HEK293 (cell line): ENCODE measurements at regions not wholly inside any gene's neighbourhood (a gene's known extent, or its start where the extent isn't known, plus 50 kb on each side); places are given as distances from the start of the nearest gene placed in this dataset.

ENCODE experiments used
- CTCF ChIA-PET: fragments of 350-600 bp; formaldehyde crosslinking; extraction: SDS; loops from one replicate; lab custom pipeline; 2021; ENCODE audit warnings: antibody characterized with exemption; lab: Yijun Ruan, JAX
- POLR2A ChIA-PET: fragments of 300-600 bp; formaldehyde crosslinking; extraction: SDS; loops from one replicate; lab custom pipeline; 2020; ENCODE audit warnings: antibody characterized with exemption, inconsistent platforms; lab: Yijun Ruan, JAX
- H3K27ac ChIP-seq: fragments of 200-500 bp; sonication (Bioruptor generic); 2 replicates; pipeline ENCODE4 v1.5.1; 2014; ENCODE audit warnings: low read depth, low read length, control low read depth, inconsistent platforms; ENCODE audit errors: extremely low read depth
- H3K36me3 ChIP-seq, 2 experiments: fragments of 200-500 bp in 1 of 2; sonication (Bioruptor generic) in 1 of 2; 1 replicate in 1 of 2; 2 replicates in 1 of 2; pipeline ENCODE4 v1.5.1; 2014 to 2017; ENCODE audit warnings: inconsistent platforms in 2 of 2, low read length in 2 of 2; ENCODE audit not compliant: control insufficient read depth in 2 of 2, insufficient read depth in 1 of 2
- H3K4me1 ChIP-seq: fragments of 200-500 bp; sonication (Bioruptor generic); 2 replicates; pipeline ENCODE4 v1.5.1; 2014; ENCODE audit warnings: mild to moderate bottlenecking, low read length, inconsistent platforms; ENCODE audit not compliant: control insufficient read depth, insufficient read depth
- H3K4me3 ChIP-seq: 2 replicates; pipeline ENCODE4 v1.5.1; 2011; ENCODE audit warnings: low read depth, mild to moderate bottlenecking, control low read depth, low read length, moderate library complexity
- H3K9me3 ChIP-seq: fragments of 200-500 bp; sonication (Bioruptor generic); 2 replicates; pipeline ENCODE4 v1.5.1; 2014; ENCODE audit warnings: low read depth, low read length, inconsistent platforms; ENCODE audit not compliant: control insufficient read depth, insufficient read depth
- EGR2 ChIP-seq: fragments of 450-650 bp; formaldehyde crosslinking; IDR thresholded peaks from 2 replicates; pipeline ENCODE4 v1.5.1; 2016; ENCODE audit warnings: low read depth, missing biosample characterization, missing genetic modification characterization
- GLIS1 ChIP-seq: fragments of 450-650 bp; formaldehyde crosslinking; IDR thresholded peaks from 2 replicates; pipeline ENCODE4 v1.5.1; 2016; ENCODE audit warnings: missing biosample characterization, missing genetic modification characterization
- HOXD13 ChIP-seq: sonication (generic); formaldehyde crosslinking; IDR thresholded peaks from 2 replicates; pipeline ENCODE4 v1.8.0; 2022; ENCODE audit warnings: missing genetic modification reagents, borderline replicate concordance
- OVOL3 ChIP-seq: fragments of 450-650 bp; formaldehyde crosslinking; IDR thresholded peaks from 2 replicates; pipeline ENCODE4 v1.5.1; 2016; ENCODE audit warnings: missing biosample characterization, missing genetic modification characterization
- REST ChIP-seq: fragments of 450-650 bp; formaldehyde crosslinking; IDR thresholded peaks from 2 replicates; pipeline ENCODE4 v1.5.1; 2016; ENCODE audit warnings: missing biosample characterization, missing genetic modification characterization
- ZBTB17 ChIP-seq: fragments of 450-650 bp; formaldehyde crosslinking; IDR thresholded peaks from 2 replicates; pipeline ENCODE4 v1.5.1; 2016; ENCODE audit warnings: missing biosample characterization, missing genetic modification characterization
- ZNF140 ChIP-seq: fragments of 450-650 bp; formaldehyde crosslinking; IDR thresholded peaks from 2 replicates; pipeline ENCODE4 v1.5.1; 2016; ENCODE audit warnings: missing biosample characterization, missing genetic modification characterization
- ZNF148 ChIP-seq: fragments of 450-650 bp; formaldehyde crosslinking; IDR thresholded peaks from 2 replicates; pipeline ENCODE4 v1.5.0; 2017; ENCODE audit warnings: missing biosample characterization, missing genetic modification characterization, borderline replicate concordance
- ZNF394 ChIP-seq: fragments of 450-650 bp; formaldehyde crosslinking; IDR thresholded peaks from 2 replicates; pipeline ENCODE4 v1.5.1; 2016; ENCODE audit warnings: missing biosample characterization, missing genetic modification characterization, mild to moderate bottlenecking, moderate library complexity, borderline replicate concordance
- ZNF416 ChIP-seq: fragments of 450-650 bp; formaldehyde crosslinking; IDR thresholded peaks from 2 replicates; pipeline ENCODE4 v1.5.1; 2016; ENCODE audit warnings: missing biosample characterization, missing genetic modification characterization
- ZNF521 ChIP-seq: fragments of 450-650 bp; formaldehyde crosslinking; IDR thresholded peaks from 2 replicates; pipeline ENCODE4 v1.5.1; 2017; ENCODE audit warnings: missing biosample characterization, mild to moderate bottlenecking, missing genetic modification characterization
- ZNF560 ChIP-seq: fragments of 450-650 bp; formaldehyde crosslinking; IDR thresholded peaks from 2 replicates; pipeline ENCODE4 v1.5.1; 2017; ENCODE audit warnings: missing biosample characterization, missing genetic modification characterization, borderline replicate concordance
- ZNF580 ChIP-seq: fragments of 450-650 bp; formaldehyde crosslinking; IDR thresholded peaks from 2 replicates; pipeline ENCODE4 v1.5.1; 2016; ENCODE audit warnings: missing biosample characterization, missing genetic modification characterization
- ZNF626 ChIP-seq: fragments of 450-650 bp; sonication (Bioruptor Pico); formaldehyde crosslinking; IDR thresholded peaks from 2 replicates; pipeline ENCODE4 v1.5.1; 2018; ENCODE audit warnings: missing biosample characterization, missing genetic modification characterization, inconsistent platforms
- ZNF654 ChIP-seq: fragments of 450-650 bp; formaldehyde crosslinking; IDR thresholded peaks from 2 replicates; pipeline ENCODE4 v1.5.1; 2016; ENCODE audit warnings: low read depth, missing biosample characterization, missing genetic modification characterization
- ZNF658 ChIP-seq: fragments of 450-650 bp; formaldehyde crosslinking; IDR thresholded peaks from 2 replicates; pipeline ENCODE4; 2016; ENCODE audit warnings: missing biosample characterization, missing genetic modification characterization
- ZNF670 ChIP-seq: fragments of 450-650 bp; formaldehyde crosslinking; IDR thresholded peaks from 2 replicates; pipeline ENCODE4 v1.5.1; 2016; ENCODE audit warnings: missing biosample characterization, missing genetic modification characterization, low read depth
- ZNF707 ChIP-seq: fragments of 450-650 bp; formaldehyde crosslinking; IDR thresholded peaks from 2 replicates; pipeline ENCODE4 v1.5.1; 2016; ENCODE audit warnings: missing biosample characterization, missing genetic modification characterization
- ZNF791 ChIP-seq: fragments of 450-650 bp; formaldehyde crosslinking; IDR thresholded peaks from 2 replicates; pipeline ENCODE4 v1.5.1; 2016; ENCODE audit warnings: missing biosample characterization, missing genetic modification characterization

GRCh38 chr6:98033617-98034016 is 750.6 kb upstream of the MMS22L start:
- POLR2A ChIA-PET, result no interaction called here
- no peak for TF ChIP-seq GLIS1 (tag by site-specific recombination)
- TF ChIP-seq EGR2 (tag by site-specific recombination), result no peak
- no peak for TF ChIP-seq ZNF560
- no peak for TF ChIP-seq ZNF670 (tag by site-specific recombination)
- TF ChIP-seq ZNF148, result no peak
- TF ChIP-seq ZNF416 (tag by site-specific recombination), result no peak
- TF ChIP-seq ZNF580 (tag by site-specific recombination), result no peak
- TF ChIP-seq ZNF394, result no peak
- TF ChIP-seq ZNF626 (tag by site-specific recombination), result no peak
- TF ChIP-seq REST (tag by site-specific recombination), result no peak
- TF ChIP-seq ZNF658, result no peak
- TF ChIP-seq HOXD13, result no peak
- TF ChIP-seq OVOL3 (tag by site-specific recombination), result no peak
- TF ChIP-seq ZNF521 (tag by site-specific recombination), result no peak
- TF ChIP-seq ZNF654, result no peak
- TF ChIP-seq ZNF707 (tag by site-specific recombination), result no peak
- TF ChIP-seq ZNF791 (tag by site-specific recombination), result no peak
- TF ChIP-seq ZBTB17, result no peak
- TF ChIP-seq, all 188 proteins: peak for 0
- Histone ChIP-seq H3K4me3 (no peak overlapping the region), H3K9me3 (no peaks in the 10 kb centered on the region), H3K36me3 (no peaks in the 10 kb centered on the region), H3K4me1 (no peaks in the 10 kb centered on the region), H3K27ac (no peak overlapping the region)
- CTCF ChIA-PET, result interaction anchor here (0.6 kb wide), 1 partner anchor 583 kb away, joined by 8 read pairs; no protein-coding TSS in a partner anchor

- Histone ChIP-seq H3K36me3 (no peaks in the 10 kb centered on the region), H3K4me1 (0 out of 2 replicates have a peak, but pooled peaks cover 2% of the 10 kb centered on the region), H3K27ac (no peak overlapping the region), H3K9me3 (no peaks in the 10 kb centered on the region), H3K4me3 (no peak overlapping the region)
- ChIA-PET CTCF (interaction anchor here (0.7 to 1.1 kb wide), 2 partner anchors 109 to 450 kb away, joined by 3 to 5 read pairs; no protein-coding TSS in a partner anchor), POLR2A (no interaction called here)
- TF ChIP-seq ZNF140 (tag by site-specific recombination), result no peak
Observed at GRCh38 chr6:98036344-98036923, 753.4 kb upstream of the MMS22L start.
